K562 (cell line): ENCODE measurements at regions not wholly inside any gene's neighbourhood (a gene's known extent, or its start where the extent isn't known, plus 50 kb on each side); places are given as distances from the start of the nearest gene placed in this dataset.

ENCODE experiments used
- ATAC-seq: fragments of 200-7000 bp; cut with Tn5 transposase; 3 replicates; pipeline ENCODE4 v1.9.1; 2020; ENCODE audit warnings: moderate library complexity
- BruUV-seq: library from RNA; stranded (reverse); fragments of 400-500 nt; replicated peaks from 2 replicates; lab custom pipeline; 2021; lab: Mats Ljungman, UMichigan
- CTCF ChIA-PET: fragments of 300-600 bp; formaldehyde crosslinking; extraction: SDS; loops from one replicate; lab custom pipeline; 2021; ENCODE audit warnings: low intra/inter-chr PET ratio; lab: Yijun Ruan, JAX
- POLR2A ChIA-PET: fragments of 300-600, 350-650 bp; sonication (Branson Sonifier 250); formaldehyde crosslinking; extraction: SDS; loops from one replicate; lab custom pipeline; 2021; ENCODE audit warnings: antibody characterized with exemption, inconsistent platforms; lab: Yijun Ruan, JAX
- DNase-seq, 4 experiments: peaks; one replicate each; pipeline versions ENCODE4 v3.0.0 to v3.0.0-alpha.2; 2011 to 2018; ENCODE audit warnings: low spot score in 3 of 4, mixed read lengths in 3 of 4; ENCODE audit errors: extremely low read depth in 1 of 4
- FAIRE-seq: peaks from 2 replicates; lab custom pipeline; 2011; peaks lifted over from hg19 to GRCh38; lab: Jason Lieb, UNC
- H2AFZ ChIP-seq: 2 replicates; pipeline ENCODE4 v1.6.0; 2011; ENCODE audit warnings: low read depth, low read length, control low read depth, inconsistent platforms
- H3K27ac ChIP-seq: fragments of 200-600 bp; 3 replicates; pipeline ENCODE4 v1.8.0; 2011; ENCODE audit warnings: low read depth, mild to moderate bottlenecking, control low read depth, inconsistent platforms, low read length, moderate library complexity, mixed read lengths; ENCODE audit errors: extremely low read depth
- H3K27me3 ChIP-seq, 2 experiments: fragments of 300-600 bp in 1 of 2; 2 replicates in 1 of 2; 3 replicates in 1 of 2; pipeline versions ENCODE4 v1.6.0 to v1.8.0; 2011; ENCODE audit warnings: inconsistent platforms in 2 of 2, low read length in 2 of 2, mild to moderate bottlenecking in 1 of 2, mixed read lengths in 1 of 2, moderate library complexity in 1 of 2; ENCODE audit not compliant: control insufficient read depth in 2 of 2, insufficient read depth in 2 of 2
- H3K36me3 ChIP-seq: fragments of 300-600 bp; 3 replicates; pipeline ENCODE4 v1.8.0; 2011; ENCODE audit warnings: mild to moderate bottlenecking, low read length, inconsistent platforms; ENCODE audit not compliant: control insufficient read depth, insufficient read depth
- H3K4me1 ChIP-seq, 2 experiments: fragments of 200-600 bp in 1 of 2; replicated peaks in 1 of 2; 2 replicates in 1 of 2; 3 replicates in 1 of 2; pipeline versions ENCODE4 v1.5.1 to v1.8.0; 2011; ENCODE audit warnings: inconsistent platforms in 2 of 2, low read length in 2 of 2, mild to moderate bottlenecking in 1 of 2, mixed read lengths in 1 of 2, moderate library complexity in 1 of 2; ENCODE audit not compliant: control insufficient read depth in 2 of 2, insufficient read depth in 2 of 2
- H3K4me2 ChIP-seq: 2 replicates; pipeline ENCODE4 v1.6.1; 2011; ENCODE audit warnings: low read length, control low read depth, inconsistent platforms, mixed read lengths; ENCODE audit not compliant: insufficient read depth
- H3K4me3 ChIP-seq: fragments of 200-600 bp; sonication (generic), shearing (Covaris generic); 2 replicates; pipeline ENCODE4 v1.5.1; 2016; ENCODE audit warnings: control low read depth, inconsistent platforms
- H3K79me2 ChIP-seq: fragments of 200-600 bp; 3 replicates; pipeline ENCODE4 v1.8.0; 2011; ENCODE audit warnings: low read length, inconsistent platforms; ENCODE audit not compliant: control insufficient read depth, insufficient read depth
- H3K9ac ChIP-seq, 2 experiments: 2 replicates each; pipeline versions ENCODE4 v1.6.0 to v1.6.1; 2011; ENCODE audit warnings: low read depth in 2 of 2, low read length in 2 of 2, control low read depth in 1 of 2, inconsistent platforms in 1 of 2, mild to moderate bottlenecking in 1 of 2, mixed read lengths in 1 of 2; ENCODE audit not compliant: insufficient read depth in 1 of 2
- H3K9me1 ChIP-seq: one replicate; pipeline ENCODE4 v1.6.0; 2011; ENCODE audit warnings: inconsistent platforms, mild to moderate bottlenecking, low read length, moderate library complexity; ENCODE audit not compliant: control insufficient read depth, insufficient read depth
- H3K9me3 ChIP-seq: replicated peaks from 2 replicates; pipeline ENCODE4 v1.5.1; 2011; ENCODE audit warnings: low read depth, low read length, inconsistent platforms; ENCODE audit not compliant: control insufficient read depth, insufficient read depth
- H4K20me1 ChIP-seq: replicated peaks from 2 replicates; pipeline ENCODE4 v1.6.1; 2011; ENCODE audit warnings: low read length, inconsistent platforms, mixed read lengths; ENCODE audit not compliant: control insufficient read depth, insufficient read depth
- HNRNPK ChIP-seq: fragments of 200-400 bp; formaldehyde crosslinking; IDR thresholded peaks from one replicate; pipeline ENCODE4 v1.6.1; 2018; ENCODE audit warnings: mild to moderate bottlenecking, low read depth, low read length; ENCODE audit not compliant: poor library complexity, severe bottlenecking
- MYC ChIP-seq, 2 experiments: fragments of 250-450 bp in 1 of 2; sonication (Bioruptor Pico) in 1 of 2; IDR thresholded peaks; 2 replicates each; pipeline versions ENCODE4 v1.5.1 to v1.6.1; 2012 to 2021; ENCODE audit warnings: low read depth in 2 of 2, borderline replicate concordance in 1 of 2, improper control_type of control experiment in 1 of 2, low read length in 1 of 2, mild to moderate bottlenecking in 1 of 2, moderate library complexity in 1 of 2
- PYGO2 ChIP-seq: fragments of 450-650 bp; IDR thresholded peaks from 2 replicates; pipeline ENCODE4 v1.6.1; 2016; ENCODE audit warnings: mild to moderate bottlenecking, missing genetic modification characterization, moderate library complexity, missing compliant biosample characterization
- SPI1 ChIP-seq: IDR thresholded peaks from 2 replicates; pipeline ENCODE4 v1.6.1; 2011; ENCODE audit warnings: low read depth, low read length, control low read depth, borderline replicate concordance
- ZBTB2 ChIP-seq: fragments of 450-650 bp; IDR thresholded peaks from 2 replicates; pipeline ENCODE4 v1.6.1; 2016; ENCODE audit warnings: antibody characterized with exemption
- ZNF695 ChIP-seq: fragments of 450-650 bp; formaldehyde crosslinking; IDR thresholded peaks from 2 replicates; pipeline ENCODE4 v1.4.0; 2020; ENCODE audit warnings: mild to moderate bottlenecking, moderate library complexity
- WGBS: fragments of 100-300 bp; shearing (Covaris generic); methylation state at CpG from one replicate; pipeline ENCODE4 v1.1.6; 2016; ENCODE audit warnings: low coverage, mixed read lengths; ENCODE audit not compliant: insufficient coverage; ENCODE audit errors: missing lambda C conversion rate; 5-methylcytosine and 5-hydroxymethylcytosine counted together
- in situ Hi-C: fragments of 300-500 bp; cut with MboI; formaldehyde crosslinking; loops from 4 replicates; pipeline ENCODE4 v1.15.0; 2018; ENCODE audit warnings: inconsistent platforms, mixed read lengths
- intact Hi-C: fragments of 100-400 bp; cut with micrococcal nuclease; formaldehyde crosslinking; loops from 2 replicates; pipeline ENCODE4 v1.14.2; 2022
- TF ChIP-seq, protein P1 (sequence below): fragments of 450-650 bp; formaldehyde crosslinking; conservative IDR thresholded peaks from 2 replicates; pipeline ENCODE4 v1.4.0; 2022; ENCODE audit warnings: mild to moderate bottlenecking, missing genetic modification characterization
- TF ChIP-seq, protein P2 (sequence below): fragments of 450-650 bp; IDR thresholded peaks from 2 replicates; pipeline ENCODE4 v1.7.0; 2016; ENCODE audit warnings: borderline replicate concordance

DNA sequence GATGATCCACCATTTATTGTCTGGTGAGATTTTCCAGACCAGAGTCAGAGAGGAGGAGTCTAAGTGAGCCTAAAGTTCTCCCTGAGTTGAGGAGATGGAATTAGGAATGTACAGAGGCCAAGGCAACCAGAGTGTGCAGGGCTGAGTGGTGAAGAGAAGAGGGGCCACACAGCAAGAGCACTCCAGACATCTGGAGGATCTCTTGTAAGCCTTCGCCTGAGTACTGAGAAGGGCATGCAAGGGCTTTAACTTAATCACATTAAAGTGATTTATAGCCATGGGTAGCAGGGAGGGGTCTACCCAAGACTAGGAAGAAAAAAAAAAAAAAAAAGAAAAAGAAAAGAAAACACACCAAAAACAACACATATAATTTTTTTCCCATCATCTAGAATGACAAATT is 1190.4 kb downstream of the GATA3 start:
- 0% methylated on average over 1 of the region's 1 CpG for WGBS
- in situ Hi-C loops = no loop called here
- Histone ChIP-seq H3K27me3 (no peaks in the 10 kb centered on the region), H3K36me3 (no peaks in the 10 kb centered on the region), H3K79me2 (no peaks in the 10 kb centered on the region), H3K4me2 (no peak overlapping the region), H3K9me1 (no peaks in the 10 kb centered on the region), H2AFZ (no peak overlapping the region), H4K20me1 (no peaks in the 10 kb centered on the region), H3K9me3 (no peaks in the 10 kb centered on the region), H3K27ac (no peak overlapping the region), H3K4me1 (no peaks in the 10 kb centered on the region), H3K4me3 (no peak overlapping the region), H3K9ac (no peak overlapping the region)
- ATAC-seq (no peak), DNase-seq (no peak), FAIRE-seq (no peak)
- intact Hi-C loops = no loop called here
- TF ChIP-seq ZNF695 (CRISPR knock-in tag) = no peak
- no peak for TF ChIP-seq PYGO2
- no peak for TF ChIP-seq HNRNPK
- no peak for TF ChIP-seq SPI1
- no peak for TF ChIP-seq MYC (IDR thresholded peaks at IDR 0.05; ENCODE audit: low read depth, low read length)
- TF ChIP-seq MYC (CRISPR knock-in tag; IDR thresholded peaks at IDR 0.05; ENCODE audit: borderline replicate concordance, low read depth) = no peak
- TF ChIP-seq, protein P1, sequence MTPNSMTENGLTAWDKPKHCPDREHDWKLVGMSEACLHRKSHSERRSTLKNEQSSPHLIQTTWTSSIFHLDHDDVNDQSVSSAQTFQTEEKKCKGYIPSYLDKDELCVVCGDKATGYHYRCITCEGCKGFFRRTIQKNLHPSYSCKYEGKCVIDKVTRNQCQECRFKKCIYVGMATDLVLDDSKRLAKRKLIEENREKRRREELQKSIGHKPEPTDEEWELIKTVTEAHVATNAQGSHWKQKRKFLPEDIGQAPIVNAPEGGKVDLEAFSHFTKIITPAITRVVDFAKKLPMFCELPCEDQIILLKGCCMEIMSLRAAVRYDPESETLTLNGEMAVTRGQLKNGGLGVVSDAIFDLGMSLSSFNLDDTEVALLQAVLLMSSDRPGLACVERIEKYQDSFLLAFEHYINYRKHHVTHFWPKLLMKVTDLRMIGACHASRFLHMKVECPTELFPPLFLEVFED (CRISPR knock-in tag) = no peak
- no peak for TF ChIP-seq ZBTB2
- TF ChIP-seq, protein P2, sequence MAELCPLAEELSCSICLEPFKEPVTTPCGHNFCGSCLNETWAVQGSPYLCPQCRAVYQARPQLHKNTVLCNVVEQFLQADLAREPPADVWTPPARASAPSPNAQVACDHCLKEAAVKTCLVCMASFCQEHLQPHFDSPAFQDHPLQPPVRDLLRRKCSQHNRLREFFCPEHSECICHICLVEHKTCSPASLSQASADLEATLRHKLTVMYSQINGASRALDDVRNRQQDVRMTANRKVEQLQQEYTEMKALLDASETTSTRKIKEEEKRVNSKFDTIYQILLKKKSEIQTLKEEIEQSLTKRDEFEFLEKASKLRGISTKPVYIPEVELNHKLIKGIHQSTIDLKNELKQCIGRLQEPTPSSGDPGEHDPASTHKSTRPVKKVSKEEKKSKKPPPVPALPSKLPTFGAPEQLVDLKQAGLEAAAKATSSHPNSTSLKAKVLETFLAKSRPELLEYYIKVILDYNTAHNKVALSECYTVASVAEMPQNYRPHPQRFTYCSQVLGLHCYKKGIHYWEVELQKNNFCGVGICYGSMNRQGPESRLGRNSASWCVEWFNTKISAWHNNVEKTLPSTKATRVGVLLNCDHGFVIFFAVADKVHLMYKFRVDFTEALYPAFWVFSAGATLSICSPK = no peak
- ChIA-PET CTCF (no interaction called here), POLR2A (no interaction called here)
- BruUV-seq = no TSS peak
